ENCODE measurements at regions not wholly inside any gene's neighbourhood (a gene's known extent, or its start where the extent isn't known, plus 50 kb on each side); places are given as distances from the start of the nearest gene placed in this dataset.

DNA sequence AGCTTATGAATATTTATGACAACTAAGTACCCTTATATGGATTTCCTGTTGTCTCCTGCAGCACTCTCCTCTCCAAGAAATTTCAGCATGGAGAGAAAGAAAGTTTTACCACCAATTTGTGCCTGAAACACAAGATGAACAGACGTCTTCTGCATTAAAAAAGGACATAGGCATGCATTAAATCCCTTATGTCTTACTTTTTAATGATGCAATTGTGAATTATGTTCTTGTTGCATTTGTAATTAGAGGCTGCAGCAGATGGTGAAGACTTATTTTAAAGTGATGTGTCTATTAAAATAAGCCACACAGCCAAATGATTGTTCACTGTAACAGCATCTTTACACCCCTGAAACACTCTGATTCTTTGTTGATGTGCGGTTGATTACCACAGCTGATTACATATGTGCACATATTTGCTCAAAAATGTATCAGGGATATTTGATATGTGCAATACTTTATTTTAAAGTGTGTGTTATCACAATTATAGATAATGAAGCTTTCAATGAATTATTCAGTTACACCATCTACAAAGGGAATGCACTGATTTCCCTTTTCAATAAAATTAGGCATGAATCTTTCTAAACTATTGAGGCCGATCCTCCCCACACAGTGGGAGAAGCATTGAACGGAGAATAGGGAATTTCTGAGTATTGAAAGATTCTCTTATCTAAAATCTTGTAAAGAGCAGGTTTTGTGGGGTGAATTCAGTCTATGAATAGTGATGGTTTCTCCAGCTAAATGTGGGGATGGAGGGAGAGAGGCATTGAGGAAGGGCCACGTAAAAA is 585.1 kb downstream of the SLC4A3 start:
- no peak overlapping the region for H3K4me3 ChIP-seq (ENCODE audit: low read depth, low read length)
- no peak for DNase-seq (ENCODE audit: low read depth)
- TF ChIP-seq, protein P1, sequence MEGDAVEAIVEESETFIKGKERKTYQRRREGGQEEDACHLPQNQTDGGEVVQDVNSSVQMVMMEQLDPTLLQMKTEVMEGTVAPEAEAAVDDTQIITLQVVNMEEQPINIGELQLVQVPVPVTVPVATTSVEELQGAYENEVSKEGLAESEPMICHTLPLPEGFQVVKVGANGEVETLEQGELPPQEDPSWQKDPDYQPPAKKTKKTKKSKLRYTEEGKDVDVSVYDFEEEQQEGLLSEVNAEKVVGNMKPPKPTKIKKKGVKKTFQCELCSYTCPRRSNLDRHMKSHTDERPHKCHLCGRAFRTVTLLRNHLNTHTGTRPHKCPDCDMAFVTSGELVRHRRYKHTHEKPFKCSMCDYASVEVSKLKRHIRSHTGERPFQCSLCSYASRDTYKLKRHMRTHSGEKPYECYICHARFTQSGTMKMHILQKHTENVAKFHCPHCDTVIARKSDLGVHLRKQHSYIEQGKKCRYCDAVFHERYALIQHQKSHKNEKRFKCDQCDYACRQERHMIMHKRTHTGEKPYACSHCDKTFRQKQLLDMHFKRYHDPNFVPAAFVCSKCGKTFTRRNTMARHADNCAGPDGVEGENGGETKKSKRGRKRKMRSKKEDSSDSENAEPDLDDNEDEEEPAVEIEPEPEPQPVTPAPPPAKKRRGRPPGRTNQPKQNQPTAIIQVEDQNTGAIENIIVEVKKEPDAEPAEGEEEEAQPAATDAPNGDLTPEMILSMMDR (IDR thresholded peaks at IDR 0.05; ENCODE audit: low read depth, low read length, missing control alignments) = no peak

DNA sequence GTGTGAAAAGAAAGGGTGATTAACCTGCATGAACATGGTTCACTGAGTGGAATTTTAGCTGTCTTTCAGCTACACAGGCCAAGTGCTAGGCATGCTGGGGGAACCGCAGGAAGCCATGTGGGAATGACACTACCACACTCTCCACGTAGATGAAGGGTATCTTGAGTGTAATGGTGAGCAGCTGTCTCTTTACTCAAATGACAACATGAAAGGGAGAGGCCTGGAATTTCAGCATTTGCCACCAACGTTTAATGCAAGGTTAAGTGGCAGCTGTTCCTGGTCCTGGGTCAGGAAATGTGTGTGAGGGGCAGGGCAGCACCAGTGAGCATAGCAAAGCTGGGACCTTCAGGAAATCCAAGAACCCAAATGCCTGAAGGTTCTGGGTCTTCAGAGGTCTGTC is 588.4 kb downstream of the SLC4A3 start:
- no peak for DNase-seq (ENCODE audit: low read depth)
- TF ChIP-seq, protein P1 (IDR thresholded peaks at IDR 0.05; ENCODE audit: low read depth, low read length, missing control alignments) = no peak

DNA sequence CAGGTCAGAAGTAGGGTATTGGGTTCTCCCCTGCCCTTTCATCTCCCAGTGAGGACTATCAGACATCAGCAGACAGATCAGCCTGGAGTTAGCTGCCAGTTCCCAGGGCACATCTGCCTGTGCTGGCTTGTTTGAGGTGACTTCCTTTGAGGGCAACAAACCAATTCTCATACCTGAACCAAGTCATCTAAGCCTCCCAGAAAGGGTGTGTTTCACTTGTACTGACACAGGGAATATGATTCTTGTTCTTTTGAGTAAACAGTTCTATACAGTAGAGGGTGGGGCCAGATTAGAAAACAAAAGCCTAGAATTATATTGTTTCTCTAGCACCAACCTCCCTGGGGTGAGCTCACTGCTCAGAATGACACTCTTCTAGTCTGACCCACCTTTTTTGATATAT is 591.9 kb downstream of the SLC4A3 start:
- TF ChIP-seq, protein P1 (IDR thresholded peaks at IDR 0.05; ENCODE audit: low read depth, low read length, missing control alignments) = no peak
- DNase-seq (ENCODE audit: low read depth) = no peak
- H3K4me3 ChIP-seq (ENCODE audit: low read depth, low read length) = no peak overlapping the region

More for the DNA sequence above, 588.4 kb downstream of the SLC4A3 start:
- no peak overlapping the region for H3K4me3 ChIP-seq (ENCODE audit: low read depth, low read length)

DNA sequence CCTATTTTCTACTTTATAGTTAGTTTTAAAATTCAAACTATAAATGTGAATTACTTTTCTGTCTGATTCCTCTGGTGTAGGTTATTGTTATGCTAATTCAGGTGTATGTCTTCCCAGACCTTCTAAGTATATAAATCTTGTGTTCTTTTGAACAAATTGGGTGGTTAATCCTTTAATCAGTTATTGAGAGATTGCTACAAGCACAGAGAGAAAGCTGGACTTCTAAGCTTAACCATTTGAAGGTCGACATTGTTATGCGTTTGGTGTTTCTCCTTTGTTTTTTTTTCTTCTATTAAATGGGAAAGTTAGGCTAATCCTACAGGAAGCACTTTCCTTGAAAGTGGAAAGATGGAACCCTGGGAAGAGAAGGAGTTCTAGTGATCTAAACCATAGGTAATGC is 592.6 kb downstream of the SLC4A3 start:
- H3K4me3 ChIP-seq (ENCODE audit: low read depth, low read length) = no peak overlapping the region
- DNase-seq (ENCODE audit: low read depth) = no peak
- TF ChIP-seq, protein P1 (IDR thresholded peaks at IDR 0.05; ENCODE audit: low read depth, low read length, missing control alignments) = no peak

DNA sequence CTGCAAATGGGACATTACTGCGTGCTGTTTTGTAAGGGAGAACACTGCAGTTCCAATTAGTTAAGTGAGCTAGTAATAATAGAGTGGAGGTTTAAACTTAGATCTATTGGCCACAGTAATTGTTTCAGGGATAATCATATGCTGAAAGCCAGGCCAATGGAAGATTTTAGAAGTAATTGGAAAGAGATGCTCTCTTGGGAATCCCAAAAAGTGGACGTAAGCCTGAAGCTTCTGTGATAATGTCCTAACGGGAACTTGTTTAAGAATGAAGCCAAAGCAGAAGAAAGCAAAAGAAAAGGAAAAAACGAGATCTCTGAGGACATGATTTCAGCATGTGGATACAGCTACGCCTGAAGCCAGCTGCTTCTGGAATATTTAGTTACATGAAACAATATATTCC is 594.6 kb downstream of the SLC4A3 start:
- H3K4me3 ChIP-seq (ENCODE audit: low read depth, low read length) = no peak overlapping the region
- DNase-seq (ENCODE audit: low read depth) = no peak
- TF ChIP-seq, protein P1 (IDR thresholded peaks at IDR 0.05; ENCODE audit: low read depth, low read length, missing control alignments) = no peak

DNA sequence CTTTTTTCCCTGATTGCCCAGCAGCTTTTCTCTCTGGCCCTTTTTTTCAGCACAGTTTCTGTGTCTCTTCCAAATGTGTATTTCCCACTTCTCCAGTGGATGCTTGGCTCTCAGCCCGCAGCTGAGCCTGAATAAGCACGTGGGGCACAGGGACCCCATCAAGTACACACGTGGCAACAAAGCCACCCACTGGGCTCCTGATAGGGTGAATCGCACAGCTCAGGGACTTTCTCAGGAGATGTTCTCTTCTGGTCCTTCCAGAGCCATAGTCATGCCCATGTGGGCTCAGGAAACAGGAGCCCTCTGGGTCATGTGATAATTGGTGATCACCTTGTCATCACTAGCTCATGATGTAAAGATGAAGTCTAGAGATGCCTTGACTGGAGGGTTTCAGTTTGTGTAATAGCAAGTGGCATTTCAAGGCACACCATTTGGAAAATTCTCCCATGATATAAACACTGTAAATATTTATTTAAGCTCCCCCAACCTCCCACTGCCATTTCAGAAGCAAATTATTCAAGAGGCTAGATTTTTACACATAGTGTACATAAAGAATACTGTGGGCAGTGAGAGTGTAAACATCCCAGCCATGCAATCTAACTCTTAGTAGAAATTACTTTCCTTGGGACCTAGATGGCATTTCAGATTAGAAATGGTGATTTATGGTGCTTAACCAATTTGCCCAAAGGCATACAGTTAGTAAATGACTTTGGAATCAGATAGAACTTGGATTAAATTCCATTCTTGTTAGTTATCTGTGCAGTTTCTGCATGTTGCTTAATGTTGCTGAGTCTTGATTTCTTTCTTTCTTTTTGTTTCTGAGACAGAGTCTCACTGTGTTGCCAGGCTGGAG is 597.5 kb downstream of the SLC4A3 start:
- no peak overlapping the region for H3K4me3 ChIP-seq (ENCODE audit: low read depth, low read length)
- DNase-seq (ENCODE audit: low read depth) = no peak
- TF ChIP-seq, protein P1 (IDR thresholded peaks at IDR 0.05; ENCODE audit: low read depth, low read length, missing control alignments) = no peak
